Peyer's patch (tissue), 4 donors: ENCODE measurements at regions not wholly inside any gene's neighbourhood (a gene's known extent, or its start where the extent isn't known, plus 50 kb on each side); places are given as distances from the start of the nearest gene placed in this dataset.

Experiments
- DNase-seq, 3 donors: peaks; one replicate each; pipeline ENCODE4 v3.0.0-alpha.2; 2017 to 2019
- H3K27ac ChIP-seq, 4 donors: fragments of 200-600 bp; sonication (generic); one replicate each; pipeline ENCODE4 v1.5.1; 2016 to 2019
- H3K27me3 ChIP-seq, 2 donors: fragments of 200-600 bp; sonication (generic); one replicate each; pipeline ENCODE4 v1.5.1; 2019
- H3K36me3 ChIP-seq, 3 donors: fragments of 200-600 bp; sonication (generic); one replicate each; pipeline ENCODE4 v1.5.1; 2016 to 2019
- H3K4me1 ChIP-seq, 4 donors: fragments of 200-600 bp; sonication (generic); one replicate each; pipeline ENCODE4 v1.5.1; 2016 to 2019
- H3K4me3 ChIP-seq, 4 donors: fragments of 200-600 bp; sonication (generic); 1 replicate in 3 of 4; 2 replicates in 1 of 4; pipeline ENCODE4 v1.5.1; 2016 to 2019; ENCODE audit warnings: mild to moderate bottlenecking in 1 of 4
- H3K9me3 ChIP-seq, 4 donors: fragments of 200-600 bp; sonication (generic); one replicate each; pipeline ENCODE4 v1.5.1; 2016 to 2019; ENCODE audit warnings: mild to moderate bottlenecking in 1 of 4
- CTCF ChIP-seq, 6 experiments: fragments of 450-650 bp in 4 of 6; fragments of 200-600 bp in 2 of 6; sonication (generic) in 1 of 6; IDR thresholded peaks; one replicate each; pipeline ENCODE4 v1.5.1; 2017 to 2019; ENCODE audit warnings: antibody characterized with exemption in 6 of 6, mild to moderate bottlenecking in 3 of 6, moderate library complexity in 1 of 6
- POLR2A ChIP-seq, 2 donors: fragments of 450-650 bp; IDR thresholded peaks; one replicate each; pipeline ENCODE4 v1.5.1; 2017; ENCODE audit warnings: antibody characterized with exemption in 2 of 2, mild to moderate bottlenecking in 2 of 2, moderate library complexity in 2 of 2

GRCh38 chr10:111837086-111837485 lies 346.5 kb downstream of the GPAM start:
- Histone ChIP-seq H3K36me3 (no peaks in the 10 kb centered on the region), H3K27ac (no peak overlapping the region), H3K9me3 (no peaks in the 10 kb centered on the region), H3K4me1 (no peaks in the 10 kb centered on the region), H3K4me3 (no peak overlapping the region), H3K27me3 (no peaks in the 10 kb centered on the region)
- DNase-seq = no peak
- TF ChIP-seq POLR2A (IDR thresholded peaks at IDR 0.05) (no peak), CTCF (IDR thresholded peaks at IDR 0.05) (no peak)

DNA sequence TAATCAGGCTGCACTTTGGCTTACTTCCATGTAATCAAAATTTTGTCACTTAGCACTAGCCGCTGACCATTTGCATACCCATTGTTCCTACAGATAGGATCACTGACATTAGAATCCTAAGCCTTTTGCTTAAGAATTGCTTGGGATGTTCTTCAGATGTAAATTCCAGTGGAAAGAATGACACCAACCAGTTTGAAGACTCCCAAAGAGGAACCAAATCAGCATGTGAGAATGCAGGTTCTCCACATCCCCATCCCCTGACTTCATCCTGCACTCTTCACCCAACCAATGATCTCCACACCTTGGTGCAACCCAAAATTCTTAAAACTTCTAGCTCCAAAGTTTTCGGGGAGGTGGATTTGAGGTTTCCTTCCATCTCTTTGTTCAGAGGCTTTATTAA lies 345.6 kb downstream of the GPAM start:
- Histone ChIP-seq H3K4me3 (no peak overlapping the region), H3K36me3 (no peaks in the 10 kb centered on the region), H3K27me3 (no peaks in the 10 kb centered on the region), H3K27ac (no peak overlapping the region), H3K4me1 (no peaks in the 10 kb centered on the region), H3K9me3 (no peaks in the 10 kb centered on the region)
- DNase-seq = no peak
- no peak for TF ChIP-seq POLR2A (IDR thresholded peaks at IDR 0.05)
- no peak for TF ChIP-seq CTCF (IDR thresholded peaks at IDR 0.05)

GRCh38 chr10:111840546-111840945 lies 343.0 kb downstream of the GPAM start:
- no peak for DNase-seq
- Histone ChIP-seq H3K9me3 (no peaks in the 10 kb centered on the region), H3K4me1 (no peaks in the 10 kb centered on the region), H3K27me3 (no peaks in the 10 kb centered on the region), H3K27ac (no peak overlapping the region), H3K4me3 (no peak overlapping the region), H3K36me3 (no peaks in the 10 kb centered on the region)
- TF ChIP-seq CTCF (IDR thresholded peaks at IDR 0.05) = no peak
- TF ChIP-seq POLR2A (IDR thresholded peaks at IDR 0.05) = no peak

GRCh38 chr10:111852801-111853200 lies 330.8 kb downstream of the GPAM start:
- DNase-seq = no peak
- no peaks in the 10 kb centered on the region for H3K4me1 ChIP-seq
- H3K4me3 ChIP-seq = no peak overlapping the region
- H3K36me3 ChIP-seq = no peaks in the 10 kb centered on the region
- H3K9me3 ChIP-seq = peaks cover 0 to 4% (median 0%) of the 10 kb centered on the region in 4 donors
- H3K27ac ChIP-seq = no peak overlapping the region
- no peaks in the 10 kb centered on the region for H3K27me3 ChIP-seq
- TF ChIP-seq POLR2A (IDR thresholded peaks at IDR 0.05) (no peak), CTCF (IDR thresholded peaks at IDR 0.05) (no peak)

GRCh38 chr10:111856631-111857030 lies 326.9 kb downstream of the GPAM start:
- no peak for DNase-seq
- no peaks in the 10 kb centered on the region for H3K4me1 ChIP-seq

More at GRCh38 chr10:111856631-111857030, 326.9 kb downstream of the GPAM start:
- no peak overlapping the region for H3K4me3 ChIP-seq
- TF ChIP-seq CTCF (IDR thresholded peaks at IDR 0.05) = no peak
- TF ChIP-seq POLR2A (IDR thresholded peaks at IDR 0.05) = no peak
- H3K27ac ChIP-seq = no peak overlapping the region
- no peaks in the 10 kb centered on the region for H3K36me3 ChIP-seq
- no peaks in the 10 kb centered on the region for H3K27me3 ChIP-seq
- H3K9me3 ChIP-seq = no peaks in the 10 kb centered on the region
